GM18873 (cell line): ENCODE measurements at regions not wholly inside any gene's neighbourhood (a gene's known extent, or its start where the extent isn't known, plus 50 kb on each side); places are given as distances from the start of the nearest gene placed in this dataset.
"Not testable (repeated sequence)": the region's sequence is repeated elsewhere in the genome, so short reads cannot be mapped to it uniquely, and the experiment has no call there.

ENCODE experiments used
- ATAC-seq: cut with Tn5 transposase; IDR thresholded peaks from one replicate; pipeline ENCODE4 v1.9.1; 2021; ENCODE audit warnings: mild to moderate bottlenecking, moderate library complexity, moderate number of reproducible peaks; ENCODE audit not compliant: unreplicated experiment, low FRiP score

- no peak for ATAC-seq
These were observed 1543.4 kb downstream of the EFNA5 start for GRCh38 chr5:106127341-106127781.

- no peak for ATAC-seq
These were observed 1548.6 kb downstream of the EFNA5 start for GRCh38 chr5:106121972-106122605.

DNA sequence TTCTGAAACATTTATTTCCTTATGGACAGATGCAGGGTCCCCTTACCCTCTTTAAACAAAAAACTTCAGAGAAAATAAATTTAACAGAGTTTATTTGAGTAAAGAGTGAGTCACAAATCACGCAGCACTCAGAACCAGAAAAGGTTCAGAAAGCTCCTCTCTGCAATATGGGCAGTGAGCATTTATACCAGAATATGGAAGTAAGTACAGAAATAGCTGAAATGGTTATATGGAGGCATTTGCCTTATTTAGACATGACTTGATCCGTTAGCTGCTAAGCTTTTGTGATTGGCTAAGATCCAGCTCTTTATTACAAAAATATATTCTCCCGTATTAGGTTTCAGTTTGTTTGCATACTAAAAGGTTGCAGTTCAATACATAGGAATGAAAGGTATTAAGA is 1554.1 kb downstream of the EFNA5 start:
- no peak for ATAC-seq

DNA sequence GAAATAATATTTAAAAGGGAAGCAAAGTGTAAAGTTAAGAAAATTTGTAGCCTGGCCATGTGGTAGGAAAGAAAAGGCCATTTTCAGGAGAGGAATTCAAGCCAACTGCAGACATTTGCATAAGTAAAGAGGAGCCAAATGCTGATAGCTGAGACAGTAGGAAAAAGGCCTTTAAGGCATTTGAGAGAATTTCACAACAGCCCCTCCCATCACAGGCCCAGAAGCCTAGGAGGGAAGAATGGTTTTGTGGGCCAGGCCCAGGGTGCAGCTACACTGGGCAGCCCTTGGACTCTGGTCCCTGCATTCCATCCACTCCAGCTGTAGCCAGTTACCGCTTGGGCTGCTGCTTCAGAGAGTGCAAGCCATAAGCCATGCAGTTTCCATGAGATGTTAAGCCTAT is 1556.8 kb downstream of the EFNA5 start:
- no peak for ATAC-seq

GRCh38 chr5:106106384-106106783 is 1564.4 kb downstream of the EFNA5 start:
- ATAC-seq, result no peak

- no peak for ATAC-seq
These were observed 1573.4 kb downstream of the EFNA5 start for GRCh38 chr5:106097340-106097739.

GRCh38 chr5:106094839-106095238 is 1575.9 kb downstream of the EFNA5 start:
- no peak for ATAC-seq

- no peak for ATAC-seq
These were observed 1576.5 kb downstream of the EFNA5 start for GRCh38 chr5:106094204-106094607.

DNA sequence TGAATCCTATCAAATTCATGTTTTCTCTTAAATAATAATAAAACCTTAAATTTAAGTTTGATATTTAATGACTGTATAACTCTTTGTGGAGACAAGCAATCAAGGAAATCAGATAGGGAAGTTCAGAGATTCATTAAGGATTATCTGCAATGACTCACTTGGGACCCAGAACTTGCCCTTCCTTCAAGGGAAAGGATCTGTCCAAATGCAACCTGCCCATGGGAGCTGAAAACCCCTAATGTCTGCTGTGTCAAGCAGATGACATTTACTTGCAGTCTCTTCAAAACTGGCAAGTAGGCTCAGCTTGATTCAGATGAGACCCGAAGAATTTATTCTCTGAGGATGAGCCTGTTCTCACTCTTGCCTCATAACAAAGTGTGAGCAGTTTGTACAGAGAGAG is 1577.6 kb downstream of the EFNA5 start:
- ATAC-seq, result no peak

DNA sequence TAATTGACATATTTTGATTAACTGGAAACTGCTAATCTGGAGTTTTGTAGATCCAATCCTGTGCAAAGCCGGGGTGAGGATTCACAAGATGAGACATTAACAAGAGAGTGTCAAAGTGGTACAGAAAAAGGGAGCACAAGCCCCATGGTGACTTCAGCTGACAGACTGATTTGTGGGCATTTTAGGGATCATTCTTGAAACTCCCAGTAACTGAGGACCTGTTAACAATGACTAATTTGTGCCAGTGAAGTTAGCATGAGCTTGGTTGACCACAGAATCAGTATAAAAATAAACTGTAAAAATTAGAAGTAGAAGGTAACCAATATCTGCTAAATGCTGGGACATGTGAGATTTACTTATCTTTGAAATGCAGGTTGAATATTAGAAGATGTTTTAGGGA is 1578.3 kb downstream of the EFNA5 start:
- no peak for ATAC-seq

- no peak for ATAC-seq
These were observed 1581.7 kb downstream of the EFNA5 start for GRCh38 chr5:106089073-106089472.

- no peak for ATAC-seq
These were observed 1582.3 kb downstream of the EFNA5 start for GRCh38 chr5:106088462-106088861.

DNA sequence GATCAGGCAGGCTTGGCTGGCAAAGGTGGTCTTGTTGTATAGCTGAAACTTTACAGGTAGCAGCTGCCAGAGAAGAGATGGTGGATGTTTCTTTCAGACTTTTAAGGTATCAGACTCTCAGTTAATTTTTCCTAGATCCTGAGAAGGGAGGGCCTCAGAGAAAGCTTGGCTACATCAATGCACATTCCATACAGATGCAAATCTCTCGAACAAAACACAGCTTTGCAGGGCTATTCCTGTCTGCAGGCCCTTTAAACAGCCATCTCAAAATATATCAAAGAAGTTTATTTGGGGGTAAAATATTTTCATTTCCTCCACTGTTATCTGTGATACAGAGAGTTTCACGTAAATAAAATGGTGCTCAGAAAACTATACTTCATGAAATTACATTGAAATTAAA is 1584.4 kb downstream of the EFNA5 start:
- no peak for ATAC-seq

DNA sequence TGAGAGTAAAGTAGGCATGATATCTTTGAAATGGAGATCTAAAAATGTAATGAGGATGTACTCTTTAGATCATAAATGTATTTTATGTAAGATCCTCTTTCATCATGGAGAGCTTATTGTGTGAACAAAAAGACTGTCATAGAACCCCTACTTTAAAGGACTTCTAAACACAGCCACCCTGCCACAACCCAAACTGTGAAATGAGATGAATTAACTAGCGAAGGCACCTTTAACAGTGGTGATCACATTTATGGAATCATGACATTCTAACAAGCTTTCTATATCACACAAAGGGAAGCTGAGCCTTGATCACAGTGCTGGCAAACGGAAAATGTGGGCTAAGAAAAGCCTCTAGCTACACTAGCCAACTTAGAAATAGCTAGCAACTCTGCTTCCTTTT is 1585.2 kb downstream of the EFNA5 start:
- ATAC-seq, result no peak

DNA sequence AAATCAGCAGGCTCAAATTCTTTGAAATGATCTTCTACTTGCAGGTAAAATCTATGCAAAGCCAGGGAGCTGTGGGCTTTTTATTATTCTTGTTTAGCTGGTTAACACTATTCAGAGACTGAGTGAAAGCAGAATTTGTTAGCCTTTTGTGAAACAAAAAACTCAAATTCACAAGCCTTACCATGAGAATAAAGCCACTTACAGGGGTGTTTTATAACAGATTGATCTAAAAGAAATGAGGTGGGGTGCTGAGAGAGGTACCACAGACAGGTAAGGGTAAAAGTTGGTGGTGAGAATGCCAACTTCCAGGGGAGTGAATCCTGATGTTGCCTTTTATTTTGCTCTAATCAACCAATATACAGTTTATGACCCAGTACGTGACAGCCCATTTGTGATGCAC is 1585.6 kb downstream of the EFNA5 start:
- no peak for ATAC-seq

DNA sequence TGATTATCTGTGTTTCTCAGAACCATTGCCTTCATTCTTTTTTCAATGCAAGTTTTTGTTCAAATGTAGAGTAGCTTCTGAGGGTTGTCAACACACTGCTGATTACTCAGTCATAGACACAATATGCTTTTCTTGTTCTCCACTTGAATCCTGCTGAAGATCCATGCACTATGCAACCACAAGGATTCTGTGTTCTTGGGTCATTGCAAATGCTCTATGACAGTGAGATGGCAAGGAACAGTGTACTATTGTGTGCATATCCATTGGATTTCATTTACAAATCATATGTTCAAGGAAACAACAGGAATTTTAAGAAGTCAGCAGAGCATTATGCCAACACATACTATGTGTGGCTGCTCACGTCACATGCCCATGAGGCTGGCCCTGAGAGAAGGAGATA is 1590.2 kb downstream of the EFNA5 start:
- ATAC-seq, result no peak

GRCh38 chr5:106076655-106077054 is 1594.1 kb downstream of the EFNA5 start:
- no peak for ATAC-seq

DNA sequence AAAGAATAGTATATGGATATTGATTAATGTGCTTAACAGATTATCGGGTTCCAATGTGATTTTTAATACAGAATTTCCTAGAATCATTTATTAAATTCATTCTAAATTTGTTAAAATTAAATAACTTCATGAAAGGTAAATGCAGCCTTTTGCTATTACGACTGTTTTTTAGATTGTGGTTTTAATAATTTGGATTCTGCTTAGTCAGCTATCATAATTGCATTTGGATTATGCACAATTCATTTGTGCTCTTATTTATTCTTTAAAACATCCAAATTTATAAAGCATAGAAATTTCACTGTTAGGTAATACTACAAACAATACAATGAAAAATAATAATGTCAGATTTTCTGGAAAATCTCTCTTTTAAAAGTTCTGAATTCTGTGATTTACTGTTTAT is 1598.5 kb downstream of the EFNA5 start:
- ATAC-seq, result no peak

DNA sequence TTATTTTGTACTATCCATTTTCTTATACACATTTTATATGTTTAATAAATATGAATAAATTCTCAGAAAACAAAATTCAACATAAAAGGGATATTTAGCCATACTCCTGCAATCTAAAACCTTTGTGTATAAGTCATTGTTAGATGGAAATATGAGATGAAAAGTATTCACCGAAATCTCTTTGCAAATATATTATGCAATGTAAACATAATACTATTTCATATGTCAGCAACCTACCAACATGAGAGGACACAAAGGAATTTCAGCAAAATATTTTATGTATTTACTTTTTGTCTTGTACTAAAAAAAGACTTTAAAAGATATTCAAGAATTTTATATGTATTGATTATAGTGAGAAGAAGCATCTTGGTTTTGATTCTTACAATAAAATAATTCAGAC is 1623.4 kb downstream of the EFNA5 start:
- ATAC-seq, result no peak

DNA sequence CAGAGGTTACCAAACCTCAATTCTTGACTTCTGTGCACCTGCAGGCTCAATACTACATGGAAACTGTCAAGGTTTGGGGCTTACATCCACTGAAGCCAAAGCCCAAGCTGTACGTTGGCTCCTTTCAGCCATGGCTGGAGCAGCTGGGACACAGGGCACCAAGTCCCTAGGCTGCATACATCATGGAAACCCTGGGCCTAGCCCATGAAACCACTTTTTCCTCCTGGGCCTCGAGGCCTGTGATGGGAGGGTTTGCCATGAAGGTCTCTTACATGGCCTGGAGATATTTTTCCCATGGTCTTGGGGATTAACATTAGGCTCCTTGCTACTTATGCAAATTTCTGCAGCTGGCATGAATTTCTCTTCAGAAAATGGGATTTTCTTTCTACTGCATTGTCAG is 1638.7 kb downstream of the EFNA5 start:
- not testable (repeated sequence) for ATAC-seq

DNA sequence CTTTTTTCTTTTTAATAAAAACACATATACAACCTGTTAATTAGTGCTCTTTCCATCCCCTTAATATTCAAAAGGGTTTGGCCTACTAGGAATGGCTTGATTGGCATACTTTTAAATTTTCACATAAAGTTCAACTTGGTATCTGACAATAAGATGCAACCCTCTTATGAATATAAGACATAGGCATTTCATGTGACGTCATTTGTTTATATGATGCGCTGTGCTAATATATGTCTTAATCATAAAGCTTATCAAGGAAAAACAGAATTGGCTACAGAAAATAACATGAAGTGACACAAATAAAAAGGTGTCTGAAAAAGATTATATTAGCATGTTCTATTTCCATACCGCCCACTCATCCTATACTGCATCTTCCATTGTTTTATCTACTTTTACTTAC is 1642.4 kb downstream of the EFNA5 start:
- no peak for ATAC-seq

- ATAC-seq, result no peak
These were observed 1649.8 kb downstream of the EFNA5 start for GRCh38 chr5:106020894-106021293.

DNA sequence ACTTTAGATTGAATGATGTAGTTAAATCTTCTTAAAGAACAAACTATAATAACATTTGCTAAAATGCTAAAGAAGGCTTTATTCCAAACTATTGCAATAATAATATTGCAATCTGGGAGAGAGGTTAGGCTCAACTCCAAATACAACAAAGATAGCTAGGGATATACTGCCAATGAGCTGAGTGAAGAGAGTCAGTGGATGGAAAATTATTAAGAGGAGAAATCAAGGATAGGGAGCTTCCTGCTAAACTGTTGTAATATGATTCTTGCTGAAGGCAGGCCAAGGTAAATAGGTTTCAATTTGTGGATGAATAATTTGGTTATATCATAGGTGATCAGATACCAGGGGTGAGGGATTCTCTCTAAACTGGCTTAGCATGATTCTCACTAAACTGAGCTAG is 1651.5 kb downstream of the EFNA5 start:
- ATAC-seq, result no peak
